GM23248 (cell line): ENCODE measurements at regions not wholly inside any gene's neighbourhood (a gene's known extent, or its start where the extent isn't known, plus 50 kb on each side); places are given as distances from the start of the nearest gene placed in this dataset.
A peak's percentile ranks its signal among the peaks of the same experiment; 100 is the strongest.

Experiments
- DNase-seq: peaks from one replicate; pipeline ENCODE4 v3.0.0-alpha.2; 2015
- H2AFZ ChIP-seq: fragments of 200-600 bp; sonication (generic); 2 replicates; pipeline ENCODE4 v1.6.1; 2016; ENCODE audit warnings: antibody characterized with exemption
- H3F3A ChIP-seq: fragments of 200-600 bp; sonication (generic); 2 replicates; pipeline ENCODE4 v1.6.1; 2016; ENCODE audit warnings: mild to moderate bottlenecking, antibody characterized with exemption, mixed run types; ENCODE audit not compliant: insufficient read depth
- H3K27ac ChIP-seq: fragments of 200-600 bp; sonication (generic); 2 replicates; pipeline ENCODE4 v1.5.1; 2016; ENCODE audit warnings: mild to moderate bottlenecking
- H3K27me3 ChIP-seq: fragments of 200-600 bp; sonication (generic); replicated peaks from 2 replicates; pipeline ENCODE4 v1.6.1; 2016; ENCODE audit warnings: mild to moderate bottlenecking; ENCODE audit not compliant: insufficient read depth
- H3K36me3 ChIP-seq: fragments of 200-600 bp; sonication (generic); 2 replicates; pipeline ENCODE4 v1.6.1; 2016; ENCODE audit warnings: low read depth, mild to moderate bottlenecking
- H3K4me1 ChIP-seq: fragments of 200-600 bp; sonication (generic); 2 replicates; pipeline ENCODE4 v1.6.1; 2016; ENCODE audit warnings: mild to moderate bottlenecking; ENCODE audit not compliant: insufficient read depth
- H3K4me2 ChIP-seq: fragments of 200-600 bp; sonication (generic); one replicate; pipeline ENCODE4 v1.6.1; 2016; ENCODE audit warnings: mild to moderate bottlenecking; ENCODE audit not compliant: unreplicated experiment
- H3K4me3 ChIP-seq: fragments of 200-600 bp; sonication (generic); 2 replicates; pipeline ENCODE4 v1.5.1; 2016; ENCODE audit warnings: mild to moderate bottlenecking
- H3K79me2 ChIP-seq: fragments of 200-600 bp; sonication (generic); 2 replicates; pipeline ENCODE4 v1.6.1; 2016; ENCODE audit warnings: mild to moderate bottlenecking; ENCODE audit not compliant: insufficient read depth
- H3K9ac ChIP-seq: fragments of 200-600 bp; sonication (generic); 2 replicates; pipeline ENCODE4 v1.6.1; 2016; ENCODE audit warnings: mild to moderate bottlenecking
- H3K9me2 ChIP-seq: fragments of 200-600 bp; sonication (generic); 2 replicates; pipeline ENCODE4 v1.6.1; 2016; ENCODE audit warnings: mixed run types, mild to moderate bottlenecking, moderate library complexity; ENCODE audit not compliant: insufficient read depth
- H3K9me3 ChIP-seq: fragments of 200-600 bp; sonication (generic); one replicate; pipeline ENCODE4 v1.6.1; 2017; ENCODE audit warnings: low read depth
- H4K20me1 ChIP-seq: fragments of 200-600 bp; sonication (generic); 2 replicates; pipeline ENCODE4 v1.6.0; 2016; ENCODE audit not compliant: insufficient read depth
- EZH2 ChIP-seq: fragments of 200-600 bp; sonication (generic); IDR thresholded peaks from 2 replicates; pipeline ENCODE4 v1.6.1; 2018; ENCODE audit warnings: antibody characterized with exemption, mild to moderate bottlenecking; ENCODE audit not compliant: insufficient read depth, poor library complexity, severe bottlenecking
- EZH2phosphoT487 ChIP-seq: fragments of 200-600 bp; sonication (generic); IDR thresholded peaks from 2 replicates; pipeline ENCODE4 v1.6.1; 2018; ENCODE audit warnings: antibody characterized with exemption, moderate library complexity, mild to moderate bottlenecking, low read depth; ENCODE audit not compliant: insufficient read depth
- WGBS, 2 experiments: methylation state at CpG; one replicate each; pipeline ENCODE4 v1.1.6; 2015 to 2017; ENCODE audit warnings: low lambda C conversion rate in 2 of 2, low coverage in 1 of 2; ENCODE audit errors: missing lambda C conversion rate in 2 of 2; 5-methylcytosine and 5-hydroxymethylcytosine counted together
- in situ Hi-C: fragments of 300-500 bp; cut with MboI; formaldehyde crosslinking; loops from 2 replicates; pipeline ENCODE4 v1.15.0; 2020

DNA sequence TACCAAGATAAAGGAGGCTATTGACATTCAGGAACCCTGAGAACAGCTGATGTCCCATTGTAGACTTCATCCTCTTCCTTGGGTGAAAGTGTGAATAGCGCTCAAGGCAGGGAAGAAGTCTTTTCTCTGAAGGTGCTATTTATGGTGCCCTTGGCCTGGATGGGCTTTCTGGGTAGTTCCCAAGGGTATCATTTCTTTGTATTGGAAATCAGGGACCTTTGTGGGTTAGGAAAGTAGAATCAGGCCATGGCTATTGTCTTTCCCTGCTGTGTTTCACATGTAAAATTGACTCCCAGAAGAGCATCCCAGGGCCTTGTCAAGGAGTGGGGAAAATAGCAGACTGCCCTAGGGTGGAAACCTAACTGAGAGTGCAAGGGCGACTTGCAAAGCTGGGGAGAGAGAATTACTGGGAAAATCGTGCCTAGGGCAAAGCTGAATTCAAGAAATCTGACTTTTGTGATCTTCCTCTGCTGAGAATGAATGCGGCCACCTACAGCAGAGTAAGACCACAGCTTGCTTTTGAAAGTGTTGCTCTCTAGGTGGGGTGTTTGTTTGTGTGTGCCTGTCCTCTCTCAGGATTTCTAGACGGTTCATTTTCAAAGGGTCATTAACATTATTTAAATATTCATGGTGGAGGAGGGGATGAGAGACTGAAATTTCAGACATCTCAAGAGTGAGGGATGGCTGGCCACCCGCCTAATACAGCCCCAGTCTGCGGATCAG is 160.6 kb downstream of the C9orf152 start:
- peaks cover 53% of the 10 kb centered on the region for H3K79me2 ChIP-seq
- no peak overlapping the region for H3K4me2 ChIP-seq
- H3K36me3 ChIP-seq, result peaks cover 4% of the 10 kb centered on the region; the same call in 1 of the 2 replicates
- no peak for DNase-seq
- TF ChIP-seq EZH2, result no peak
- TF ChIP-seq EZH2phosphoT487, result no peak
- WGBS, 2 experiments, result 94 to 95% methylated on average over 7 of the region's 7 CpGs
- H3K4me3 ChIP-seq, result no peak overlapping the region
- no peak overlapping the region for H3K27ac ChIP-seq
- in situ Hi-C loops, result no loop called here
- no peaks in the 10 kb centered on the region for H3K9me2 ChIP-seq
- H4K20me1 ChIP-seq, result peaks cover 9% of the 10 kb centered on the region; the same call in 1 of the 2 replicates
- H2AFZ ChIP-seq, result no peak overlapping the region
- H3K4me1 ChIP-seq, result peaks cover 12% of the 10 kb centered on the region
- H3K9ac ChIP-seq, result no peak overlapping the region
- no peaks in the 10 kb centered on the region for H3K27me3 ChIP-seq
- H3F3A ChIP-seq, result peaks cover 26% of the 10 kb centered on the region
- H3K9me3 ChIP-seq, result no peaks in the 10 kb centered on the region

- peaks cover 15% of the 10 kb centered on the region; the same call in 1 of the 2 replicates for H4K20me1 ChIP-seq
- H3K9me3 ChIP-seq, result no peaks in the 10 kb centered on the region
- no peaks in the 10 kb centered on the region for H3K9me2 ChIP-seq
- peaks cover 32% of the 10 kb centered on the region for H3F3A ChIP-seq
- H3K4me1 ChIP-seq, result peaks cover 18% of the 10 kb centered on the region
- no peak overlapping the region for H2AFZ ChIP-seq
- H3K79me2 ChIP-seq, result peaks cover 59% of the 10 kb centered on the region
- DNase-seq, result no peak
- 0 out of 2 replicates have a peak overlapping the region, but pooled peaks have one; percentile 91 for H3K9ac ChIP-seq
- peak overlapping the region; percentile 97 for H3K4me3 ChIP-seq
- TF ChIP-seq EZH2, result no peak
- TF ChIP-seq EZH2phosphoT487, result no peak
- no peak overlapping the region for H3K27ac ChIP-seq
- no peaks in the 10 kb centered on the region for H3K27me3 ChIP-seq
- H3K36me3 ChIP-seq, result peaks cover 4% of the 10 kb centered on the region; the same call in 1 of the 2 replicates
- 66 to 69% methylated on average over 26 to 27 of the region's 27 CpGs for WGBS, 2 experiments
- H3K4me2 ChIP-seq, result peak overlapping the region; percentile 87
- in situ Hi-C loops, result no loop called here
These were observed 160.0 kb downstream of the C9orf152 start for GRCh38 chr9:110047955-110048402.

GRCh38 chr9:110048403-110048975 is 159.5 kb downstream of the C9orf152 start:
- H2AFZ ChIP-seq, result no peak overlapping the region
- 1 to 2% methylated on average over 24 to 40 of the region's 42 CpGs for WGBS, 2 experiments
- peak; percentile 85 for DNase-seq
- H3K36me3 ChIP-seq, result peaks cover 4% of the 10 kb centered on the region; the same call in 1 of the 2 replicates
- no peaks in the 10 kb centered on the region for H3K27me3 ChIP-seq
- in situ Hi-C loops, result no loop called here
- no peaks in the 10 kb centered on the region for H3K9me2 ChIP-seq
- peak overlapping the region; percentile 91 for H3K9ac ChIP-seq
- peaks cover 19% of the 10 kb centered on the region for H3K4me1 ChIP-seq
- H3K4me2 ChIP-seq, result peak overlapping the region; percentile 87
- H3K4me3 ChIP-seq, result peak overlapping the region; percentile 97
- TF ChIP-seq EZH2, result no peak
- no peak for TF ChIP-seq EZH2phosphoT487
- H3K9me3 ChIP-seq, result no peaks in the 10 kb centered on the region
- H3F3A ChIP-seq, result peaks cover 35% of the 10 kb centered on the region
- peaks cover 64% of the 10 kb centered on the region for H3K79me2 ChIP-seq
- H4K20me1 ChIP-seq, result peaks cover 16% of the 10 kb centered on the region
- H3K27ac ChIP-seq, result peak overlapping the region; percentile 68

DNA sequence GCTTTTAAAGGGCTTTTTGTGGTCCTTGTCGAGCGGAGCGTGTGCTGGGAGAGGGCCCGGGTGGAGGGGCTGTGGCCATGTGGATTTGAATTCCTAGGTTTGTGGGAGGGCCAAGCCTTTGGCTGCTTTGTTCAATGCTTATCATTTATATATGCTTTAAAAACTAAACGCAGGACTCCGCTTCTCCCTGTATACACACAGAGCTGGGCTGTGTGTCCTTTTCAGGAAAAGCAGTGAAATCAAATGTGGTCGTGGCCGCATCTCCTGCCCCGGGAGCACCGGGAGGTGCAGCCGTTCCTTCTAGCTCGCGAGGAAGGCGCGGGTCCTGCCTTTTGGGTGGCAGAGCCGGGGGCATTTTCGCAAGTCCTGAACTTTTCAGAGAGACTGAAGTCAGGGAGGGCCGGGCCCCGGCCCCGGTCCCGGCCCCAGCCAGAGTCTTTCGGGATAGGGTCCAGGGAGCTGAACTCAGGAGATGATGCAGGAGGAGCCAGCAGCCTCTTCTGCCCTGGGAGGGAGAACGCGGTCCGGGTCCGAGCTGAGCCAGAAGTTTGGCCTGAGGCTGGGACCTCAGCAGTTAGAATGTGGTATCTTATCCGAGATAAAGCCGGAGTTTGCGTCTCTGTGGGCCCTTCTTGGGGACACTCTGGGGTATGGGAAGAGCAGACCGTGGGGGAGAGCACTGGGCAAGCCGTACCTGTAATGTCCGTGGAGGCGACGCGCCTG is 158.8 kb downstream of the C9orf152 start:
- Histone ChIP-seq H3K27ac (peak overlapping the region; percentile 68), H3K27me3 (no peaks in the 10 kb centered on the region), H3K9me2 (no peaks in the 10 kb centered on the region), H2AFZ (no peak overlapping the region), H3K4me3 (peak overlapping the region; percentile 97), H3K4me1 (peaks cover 19% of the 10 kb centered on the region), H3K4me2 (peak overlapping the region; percentile 87), H3K9me3 (no peaks in the 10 kb centered on the region), H3F3A (peaks cover 35% of the 10 kb centered on the region), H4K20me1 (peaks cover 16% of the 10 kb centered on the region), H3K36me3 (peaks cover 4% of the 10 kb centered on the region; the same call in 1 of the 2 replicates), H3K79me2 (peaks cover 68% of the 10 kb centered on the region), H3K9ac (peak overlapping the region; percentile 91)
- TF ChIP-seq EZH2, result no peak
- no peak for TF ChIP-seq EZH2phosphoT487
- 1% methylated on average over 29 to 35 of the region's 35 CpGs for WGBS, 2 experiments
- in situ Hi-C loops, result no loop called here
- DNase-seq, result peak; percentile 66
